DND-41 (cell line): ENCODE measurements at regions not wholly inside any gene's neighbourhood (a gene's known extent, or its start where the extent isn't known, plus 50 kb on each side); places are given as distances from the start of the nearest gene placed in this dataset.

Experiments
- ATAC-seq: fragments of 200-7000 bp; cut with Tn5 transposase; 3 replicates; pipeline ENCODE4 v1.9.1; 2021; ENCODE audit warnings: low read depth; ENCODE audit not compliant: insufficient read depth
- DNase-seq: peaks from one replicate; pipeline ENCODE4 v3.0.0-alpha.2; 2020
- H2AFZ ChIP-seq: 2 replicates; pipeline ENCODE4 v1.6.0; 2012; ENCODE audit warnings: low read depth, low read length
- H3K27ac ChIP-seq: 2 replicates; pipeline ENCODE4 v1.5.1; 2012; ENCODE audit warnings: low read length, inconsistent platforms
- H3K27me3 ChIP-seq: fragments of 200-600 bp; sonication (generic); 2 replicates; pipeline ENCODE4 v1.6.0; 2012; ENCODE audit warnings: low read length, mild to moderate bottlenecking, inconsistent platforms; ENCODE audit not compliant: insufficient read depth, poor library complexity
- H3K36me3 ChIP-seq: 2 replicates; pipeline ENCODE4 v1.5.1; 2012; ENCODE audit warnings: low read length, inconsistent platforms; ENCODE audit not compliant: insufficient read depth
- H3K4me1 ChIP-seq: 2 replicates; pipeline ENCODE4 v1.5.1; 2012; ENCODE audit warnings: mild to moderate bottlenecking, low read length; ENCODE audit not compliant: insufficient read depth
- H3K4me2 ChIP-seq: 2 replicates; pipeline ENCODE4 v1.6.0; 2012; ENCODE audit warnings: mild to moderate bottlenecking, moderate library complexity, low read length, inconsistent platforms; ENCODE audit not compliant: insufficient read depth
- H3K4me3 ChIP-seq, 2 experiments: fragments of 200-600 bp in 1 of 2; shearing (Covaris generic) in 1 of 2; 2 replicates each; pipeline ENCODE4 v1.5.1; 2012 to 2016; ENCODE audit warnings: inconsistent platforms in 2 of 2, low read length in 2 of 2, mild to moderate bottlenecking in 2 of 2, low read depth in 1 of 2, moderate library complexity in 1 of 2
- H3K79me2 ChIP-seq: 2 replicates; pipeline ENCODE4 v1.6.0; 2012; ENCODE audit warnings: low read length, inconsistent platforms; ENCODE audit not compliant: insufficient read depth
- H3K9ac ChIP-seq: 2 replicates; pipeline ENCODE4 v1.6.0; 2012; ENCODE audit warnings: low read depth, mild to moderate bottlenecking, inconsistent platforms, low read length, moderate library complexity
- H3K9me3 ChIP-seq: 2 replicates; pipeline ENCODE4 v1.5.1; 2012; ENCODE audit warnings: low read length, moderate library complexity, mild to moderate bottlenecking, inconsistent platforms; ENCODE audit not compliant: insufficient read depth, severe bottlenecking
- H4K20me1 ChIP-seq: 2 replicates; pipeline ENCODE4 v1.6.0; 2012; ENCODE audit warnings: low read length; ENCODE audit not compliant: insufficient read depth
- CTCF ChIP-seq: IDR thresholded peaks from 2 replicates; pipeline ENCODE4 v1.5.1; 2012; ENCODE audit warnings: borderline replicate concordance, low read length, moderate library complexity, mild to moderate bottlenecking; ENCODE audit not compliant: poor library complexity, severe bottlenecking; ENCODE audit errors: extremely low read depth
- EZH2 ChIP-seq: IDR thresholded peaks from 3 replicates; pipeline ENCODE4 v1.6.1; 2012; ENCODE audit warnings: borderline replicate concordance, low read depth, mild to moderate bottlenecking, moderate library complexity, low read length, inconsistent platforms; ENCODE audit not compliant: severe bottlenecking

- Histone ChIP-seq H3K27me3 (no peaks in the 10 kb centered on the region), H3K4me1 (no peaks in the 10 kb centered on the region), H3K4me2 (no peak overlapping the region), H3K4me3 (no peak overlapping the region), H2AFZ (no peak overlapping the region), H3K9ac (no peak overlapping the region), H4K20me1 (no peaks in the 10 kb centered on the region), H3K27ac (no peak overlapping the region), H3K79me2 (no peaks in the 10 kb centered on the region), H3K9me3 (peaks cover 12% of the 10 kb centered on the region), H3K36me3 (no peaks in the 10 kb centered on the region)
- TF ChIP-seq EZH2 = no peak
- TF ChIP-seq CTCF = no peak
- ATAC-seq (no peak), DNase-seq (no peak)
Observed at GRCh38 chr16:25311039-25311438, 53.4 kb upstream of the ZKSCAN2 start.
